Thyroid gland (tissue), 4 donors: ENCODE measurements at regions not wholly inside any gene's neighbourhood (a gene's known extent, or its start where the extent isn't known, plus 50 kb on each side); places are given as distances from the start of the nearest gene placed in this dataset.

Experiments
- DNase-seq, 2 donors: peaks; one replicate each; pipeline ENCODE4 v3.0.0-alpha.2; 2019
- H3K27ac ChIP-seq, 3 donors: fragments of 200-600 bp; sonication (generic); 1 replicate in 2 of 3; 2 replicates in 1 of 3; pipeline ENCODE4 v1.5.1; 2016 to 2019; ENCODE audit warnings: mild to moderate bottlenecking in 1 of 3, moderate library complexity in 1 of 3
- H3K27me3 ChIP-seq: fragments of 200-600 bp; sonication (generic); one replicate; pipeline ENCODE4 v1.5.1; 2019
- H3K36me3 ChIP-seq, 2 donors: fragments of 200-600 bp; sonication (generic); one replicate each; pipeline ENCODE4 v1.5.1; 2016 to 2019
- H3K4me1 ChIP-seq, 2 donors: fragments of 200-600 bp; sonication (generic); one replicate each; pipeline ENCODE4 v1.5.1; 2017 to 2019
- H3K4me3 ChIP-seq, 3 donors: fragments of 200-600 bp; sonication (generic); replicated peaks in 1 of 3; 1 replicate in 2 of 3; 2 replicates in 1 of 3; pipeline ENCODE4 v1.5.1; 2016; ENCODE audit warnings: mild to moderate bottlenecking in 1 of 3
- H3K9me3 ChIP-seq: fragments of 200-600 bp; sonication (generic); one replicate; pipeline ENCODE4 v1.5.1; 2017
- CTCF ChIP-seq, 6 experiments: fragments of 200-600 bp in 3 of 6; fragments of 450-650 bp in 3 of 6; sonication (generic) in 3 of 6; IDR thresholded peaks; one replicate each; pipeline ENCODE4 v1.5.1; 2016 to 2019; ENCODE audit warnings: antibody characterized with exemption in 6 of 6, mild to moderate bottlenecking in 2 of 6, inconsistent platforms in 1 of 6, moderate library complexity in 1 of 6
- POLR2A ChIP-seq, 2 donors: fragments of 450-650 bp; IDR thresholded peaks; one replicate each; pipeline ENCODE4 v1.6.1; 2017; ENCODE audit warnings: antibody characterized with exemption in 2 of 2, mild to moderate bottlenecking in 2 of 2, moderate library complexity in 1 of 2
- WGBS, 2 donors: methylation state at CpG; one replicate each; pipeline ENCODE4 v1.1.5; 2017; 5-methylcytosine and 5-hydroxymethylcytosine counted together
- intact Hi-C: fragments of 100-400 bp; cut with DNase I; formaldehyde crosslinking; loops from one replicate; pipeline ENCODE4 v1.15.1; 2023

GRCh38 chr14:65239143-65239937, 137.0 kb upstream of the MAX start:
- Histone ChIP-seq H3K4me3 (no peak overlapping the region), H3K27ac (no peak overlapping the region), H3K4me1 (peaks cover 0 to 3% of the 10 kb centered on the region in 2 donors), H3K36me3 (no peaks in the 10 kb centered on the region), H3K9me3 (no peaks in the 10 kb centered on the region), H3K27me3 (no peaks in the 10 kb centered on the region)
- intact Hi-C loops: no loop called here
- DNase-seq: no peak
- no peak for TF ChIP-seq CTCF (IDR thresholded peaks at IDR 0.05)
- TF ChIP-seq POLR2A (IDR thresholded peaks at IDR 0.05): no peak
- 73 to 76% methylated on average over 7 to 10 of the region's 10 CpGs for WGBS, 2 donors

DNA sequence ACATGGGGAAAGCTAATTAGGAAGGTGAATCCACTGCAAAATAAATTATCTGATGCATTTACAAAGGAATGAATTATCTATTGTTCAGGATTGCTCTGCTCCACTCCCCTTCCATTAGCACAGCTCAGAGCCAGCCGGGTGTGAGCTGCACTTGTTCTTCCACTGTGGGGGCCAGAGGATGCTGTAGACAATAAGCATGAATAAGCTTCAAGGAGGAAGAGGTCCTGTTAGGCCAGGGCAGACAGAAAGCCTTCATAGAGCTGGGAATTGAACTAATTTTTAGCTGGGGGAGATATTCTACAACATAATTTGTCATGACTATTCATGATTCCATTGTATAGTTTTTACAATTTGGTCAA, 137.6 kb upstream of the MAX start:
- H3K27me3 ChIP-seq: no peaks in the 10 kb centered on the region
- no peaks in the 10 kb centered on the region for H3K36me3 ChIP-seq
- 78 to 95% methylated on average over 1 of the region's 1 CpG for WGBS, 2 donors
- intact Hi-C loops: no loop called here
- DNase-seq: no peak
- H3K4me3 ChIP-seq: no peak overlapping the region
- no peak overlapping the region for H3K27ac ChIP-seq
- peaks cover 0 to 3% of the 10 kb centered on the region in 2 donors for H3K4me1 ChIP-seq
- no peak for TF ChIP-seq POLR2A (IDR thresholded peaks at IDR 0.05)
- no peak for TF ChIP-seq CTCF (IDR thresholded peaks at IDR 0.05)
- no peaks in the 10 kb centered on the region for H3K9me3 ChIP-seq

DNA sequence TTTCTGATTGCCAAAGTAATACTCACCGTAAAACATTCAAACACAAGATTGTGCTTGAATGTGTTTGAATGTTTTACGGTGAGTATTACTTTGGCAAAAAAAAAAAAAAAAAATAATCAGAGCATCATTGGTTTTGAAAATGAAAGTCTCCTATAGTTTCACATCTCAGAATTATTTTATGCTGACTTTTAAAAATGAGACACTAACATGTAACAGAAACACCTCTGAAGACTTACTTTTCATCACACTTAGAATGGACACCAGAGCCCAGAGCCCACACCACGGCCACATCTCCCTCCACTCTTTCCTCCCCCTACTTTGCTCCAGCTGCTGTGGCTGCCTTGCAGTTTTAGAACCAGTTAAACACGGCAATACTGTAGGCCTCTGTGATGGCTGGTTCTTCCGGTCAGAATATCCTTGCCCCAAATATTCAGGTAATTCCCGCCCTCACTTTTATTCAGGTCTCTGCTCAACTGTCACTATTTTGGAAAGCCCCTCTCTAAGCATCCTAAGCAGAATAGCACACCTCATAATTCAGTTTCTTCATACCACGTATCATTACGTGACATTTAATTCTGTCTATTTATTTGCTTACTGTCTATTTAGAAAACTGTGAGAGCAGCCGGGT, 138.9 kb upstream of the MAX start:
- no peaks in the 10 kb centered on the region for H3K36me3 ChIP-seq
- no peaks in the 10 kb centered on the region for H3K27me3 ChIP-seq
- 87 to 92% methylated on average over 9 of the region's 9 CpGs for WGBS, 2 donors
- no peaks in the 10 kb centered on the region for H3K9me3 ChIP-seq
- TF ChIP-seq POLR2A (IDR thresholded peaks at IDR 0.05): no peak
- no peak for TF ChIP-seq CTCF (IDR thresholded peaks at IDR 0.05)
- DNase-seq: no peak
- no peak overlapping the region for H3K4me3 ChIP-seq
- intact Hi-C loops: no loop called here
- no peak overlapping the region for H3K27ac ChIP-seq
- H3K4me1 ChIP-seq: peaks cover 0 to 3% of the 10 kb centered on the region in 2 donors

DNA sequence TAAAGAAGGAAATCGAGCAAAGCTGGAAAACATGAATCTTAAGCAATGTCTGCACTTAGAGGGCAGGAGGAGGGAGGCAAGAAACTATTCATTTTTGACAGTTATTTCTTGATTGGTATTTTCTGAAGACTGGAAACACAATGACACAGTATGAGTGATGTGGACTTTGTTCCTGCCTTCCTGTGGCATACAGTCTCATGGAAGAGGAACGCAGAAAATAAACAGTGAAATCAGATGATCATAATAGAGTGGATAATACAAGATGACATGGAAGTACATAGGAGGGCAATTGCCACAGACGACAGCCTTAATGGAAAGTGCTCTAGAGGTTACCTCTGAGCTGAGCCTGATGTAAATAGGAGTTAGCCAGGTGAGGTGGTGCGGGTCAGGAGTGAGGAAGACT, 140.4 kb upstream of the MAX start:
- Histone ChIP-seq H3K4me1 (peaks cover 0 to 3% of the 10 kb centered on the region in 2 donors), H3K4me3 (no peak overlapping the region), H3K36me3 (no peaks in the 10 kb centered on the region), H3K27me3 (no peaks in the 10 kb centered on the region), H3K9me3 (no peaks in the 10 kb centered on the region), H3K27ac (no peak overlapping the region)
- WGBS, 2 donors: 78 to 88% methylated on average over 4 of the region's 4 CpGs
- no peak for DNase-seq
- TF ChIP-seq CTCF (IDR thresholded peaks at IDR 0.05): no peak
- no peak for TF ChIP-seq POLR2A (IDR thresholded peaks at IDR 0.05)
- intact Hi-C loops: no loop called here

DNA sequence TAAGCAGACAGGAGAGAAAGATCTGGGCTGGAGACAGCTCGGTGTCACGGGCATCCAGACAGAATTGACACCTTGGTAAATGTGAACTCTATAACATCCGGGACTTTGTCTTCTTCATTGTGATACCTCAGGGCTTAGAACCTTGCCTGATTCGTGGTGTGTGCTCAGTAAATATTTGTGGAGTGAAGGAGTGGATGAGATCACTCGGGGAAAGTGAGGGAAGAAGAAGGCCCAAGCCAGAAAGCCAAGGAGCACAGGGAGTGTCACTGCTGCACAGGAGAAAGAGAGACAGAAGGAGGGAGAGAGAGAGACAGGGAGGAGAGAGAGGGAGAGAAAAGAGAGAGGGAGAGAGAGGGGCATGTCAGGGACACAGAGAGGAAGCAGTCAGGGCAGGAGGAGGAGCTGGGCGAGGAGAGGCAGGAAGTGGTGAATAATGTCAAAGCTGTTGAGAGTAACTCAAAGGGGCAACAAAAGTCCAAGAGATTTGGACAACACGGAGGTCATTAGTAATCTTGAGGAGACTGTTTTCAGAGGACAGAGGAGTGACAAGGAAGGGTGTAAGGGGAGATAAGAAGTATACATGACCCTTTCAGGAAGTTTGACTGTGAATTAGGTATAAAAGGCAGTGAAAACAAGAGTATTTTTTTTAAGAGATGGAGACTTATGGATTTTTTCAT, 141.6 kb upstream of the MAX start:
- no peaks in the 10 kb centered on the region for H3K4me1 ChIP-seq
- 72 to 76% methylated on average over 7 of the region's 7 CpGs for WGBS, 2 donors
- no peak for DNase-seq
- no peak overlapping the region for H3K27ac ChIP-seq
- H3K36me3 ChIP-seq: no peaks in the 10 kb centered on the region
- TF ChIP-seq CTCF (IDR thresholded peaks at IDR 0.05): no peak
- TF ChIP-seq POLR2A (IDR thresholded peaks at IDR 0.05): no peak
- H3K27me3 ChIP-seq: no peaks in the 10 kb centered on the region
- no peak overlapping the region for H3K4me3 ChIP-seq
- intact Hi-C loops: no loop called here
- H3K9me3 ChIP-seq: no peaks in the 10 kb centered on the region
